DLD1 (cell line): ENCODE measurements at regions not wholly inside any gene's neighbourhood (a gene's known extent, or its start where the extent isn't known, plus 50 kb on each side); places are given as distances from the start of the nearest gene placed in this dataset.
"Not testable (repeated sequence)": the region's sequence is repeated elsewhere in the genome, so short reads cannot be mapped to it uniquely, and the experiment has no call there.

ENCODE experiments used
- in situ Hi-C: cut with HindIII; loops from 2 replicates; pipeline ENCODE4 v1.10.0; 2017; ENCODE audit warnings: low sequenced_read_pairs

DNA sequence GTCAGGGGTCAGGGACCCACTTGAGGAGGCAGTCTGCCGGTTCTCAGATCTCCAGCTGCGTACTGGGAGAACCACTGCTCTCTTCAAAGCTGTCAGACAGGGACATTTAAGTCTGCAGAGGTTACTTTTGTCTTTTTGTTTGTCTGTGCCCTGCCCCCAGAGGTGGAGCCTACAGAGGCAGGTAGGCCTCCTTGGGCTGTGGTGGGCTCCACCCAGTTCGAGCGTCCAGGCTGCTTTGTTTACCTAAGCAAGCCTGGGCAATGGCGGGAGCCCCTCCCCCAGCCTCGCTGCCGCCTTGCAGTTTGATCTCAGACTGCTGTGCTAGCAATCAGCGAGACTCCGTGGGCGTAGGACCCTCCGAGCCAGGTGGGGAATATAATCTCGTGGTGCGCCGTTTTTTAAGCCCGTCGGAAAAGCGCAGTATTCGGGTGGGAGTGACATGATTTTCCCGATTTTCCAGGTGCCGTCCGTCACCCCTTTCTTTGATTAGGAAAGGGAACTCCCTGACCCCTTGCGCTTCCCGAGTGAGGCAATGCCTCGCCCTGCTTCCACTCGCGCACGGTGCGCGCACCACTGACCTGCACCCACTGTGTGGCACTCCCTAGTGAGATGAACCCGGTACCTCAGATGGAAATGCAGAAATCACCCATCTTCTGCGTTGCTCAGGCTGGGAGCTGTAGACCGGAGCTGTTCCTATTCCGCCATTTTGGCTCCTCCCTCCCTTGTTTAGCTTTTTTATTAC lies 268.6 kb upstream of the SATB1 start:
- in situ Hi-C loops: not testable (repeated sequence)

- in situ Hi-C loops: no loop called here
These were observed 262.1 kb upstream of the SATB1 start for GRCh38 chr3:18687286-18687685.

DNA sequence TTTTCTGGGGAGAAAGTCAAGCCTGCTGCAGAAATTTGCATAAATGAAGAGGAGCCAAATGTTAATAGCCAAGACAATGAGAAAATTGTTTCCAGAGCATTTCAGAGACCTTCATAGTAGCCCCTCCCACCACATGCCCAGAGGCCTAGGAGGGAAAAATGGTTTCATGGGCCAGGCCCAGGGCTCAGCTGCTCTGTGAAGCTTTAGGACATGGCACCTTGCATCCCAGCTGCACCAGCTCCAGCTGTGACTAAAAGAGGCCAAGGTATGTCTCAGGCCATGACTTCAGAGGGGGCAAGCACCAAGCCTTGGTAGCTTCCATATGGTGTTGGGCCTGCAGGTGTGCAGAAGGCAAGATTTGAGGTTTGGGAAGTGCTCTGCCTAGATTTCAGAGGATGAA lies 258.8 kb upstream of the SATB1 start:
- in situ Hi-C loops: no loop called here

DNA sequence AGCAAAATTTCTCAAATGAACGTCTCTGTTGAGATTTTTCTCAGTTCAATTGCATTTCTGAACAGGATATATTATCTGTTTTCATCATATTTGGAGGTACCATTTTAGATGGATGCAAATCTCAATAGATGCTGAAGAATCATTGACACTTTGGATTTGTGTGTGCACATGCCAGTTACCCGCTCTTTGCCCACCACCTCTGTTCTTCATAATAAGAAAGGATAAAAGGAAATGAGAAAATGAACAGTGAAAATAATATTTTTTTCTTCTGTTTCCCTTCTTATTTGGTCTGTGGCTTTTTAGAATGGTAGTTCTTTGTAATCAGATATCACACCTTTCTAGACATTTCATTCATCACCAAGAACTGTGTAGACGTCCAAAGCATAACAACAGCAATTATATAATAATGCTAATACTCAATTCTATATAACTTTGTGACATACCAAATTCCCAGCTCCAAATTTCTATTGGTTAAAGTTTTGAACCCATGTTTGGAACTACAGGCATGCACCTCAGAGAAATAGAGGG lies 256.7 kb upstream of the SATB1 start:
- in situ Hi-C loops: no loop called here

- in situ Hi-C loops: no loop called here
These were observed 255.6 kb upstream of the SATB1 start for GRCh38 chr3:18680758-18681157.

DNA sequence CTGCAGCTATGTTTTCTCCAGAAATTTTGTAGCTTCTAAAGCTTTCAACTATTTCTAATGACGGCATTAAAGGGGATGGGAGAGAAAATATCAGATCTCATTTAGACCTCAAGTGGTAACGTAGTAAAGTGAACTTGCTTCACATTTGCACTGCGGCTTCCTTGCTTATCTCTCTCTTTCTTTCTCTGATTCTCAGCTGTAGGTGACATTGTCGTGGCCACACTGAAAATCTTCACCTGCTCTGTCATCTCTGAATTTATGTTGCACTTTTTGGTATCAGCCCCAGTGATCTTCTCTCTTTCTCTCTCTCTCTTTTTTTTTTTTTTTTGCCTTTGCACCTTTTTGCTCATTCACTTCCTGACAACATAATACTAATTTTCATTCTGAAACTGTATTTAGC lies 254.1 kb upstream of the SATB1 start:
- in situ Hi-C loops: no loop called here

GRCh38 chr3:18675197-18675596 lies 250.1 kb upstream of the SATB1 start:
- in situ Hi-C loops: no loop called here

DNA sequence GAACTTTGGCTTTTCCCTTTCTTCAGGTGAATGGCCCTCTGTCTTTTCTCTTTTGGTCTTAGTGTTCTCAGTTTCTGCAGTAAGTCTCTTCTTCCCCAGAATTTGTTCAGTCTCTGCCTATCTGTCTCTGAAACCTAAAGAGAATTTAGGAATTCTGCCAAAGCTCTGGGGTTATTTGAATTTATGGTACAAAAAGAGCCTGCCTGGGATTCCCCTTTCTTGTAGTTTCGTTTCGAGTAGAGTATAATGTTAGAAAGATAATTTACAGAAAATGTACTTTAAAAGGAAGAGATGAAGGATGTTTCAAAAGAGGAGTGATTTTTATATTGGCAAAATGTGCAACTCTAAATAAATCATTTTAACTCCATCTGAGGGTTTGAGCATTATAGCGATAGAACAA lies 247.4 kb upstream of the SATB1 start:
- in situ Hi-C loops: no loop called here

DNA sequence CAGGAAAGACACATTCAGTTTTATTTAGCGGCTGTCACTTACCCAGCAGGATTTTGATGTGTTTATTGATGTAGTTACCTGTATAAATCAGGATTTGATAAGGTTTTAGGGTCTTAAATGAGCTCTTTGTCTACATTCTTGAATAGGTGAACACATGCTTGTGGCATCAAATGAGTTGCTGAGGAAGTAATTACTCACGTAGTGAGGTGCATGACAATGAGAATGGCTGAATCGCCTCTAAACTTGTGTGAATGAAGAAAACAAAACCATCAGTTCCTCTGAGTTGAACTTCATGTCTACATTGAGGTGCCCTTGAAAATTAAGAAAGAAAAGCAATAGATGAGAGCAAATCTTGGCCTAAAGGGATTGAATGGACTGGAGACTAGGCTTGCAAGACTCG lies 245.6 kb upstream of the SATB1 start:
- in situ Hi-C loops: no loop called here

DNA sequence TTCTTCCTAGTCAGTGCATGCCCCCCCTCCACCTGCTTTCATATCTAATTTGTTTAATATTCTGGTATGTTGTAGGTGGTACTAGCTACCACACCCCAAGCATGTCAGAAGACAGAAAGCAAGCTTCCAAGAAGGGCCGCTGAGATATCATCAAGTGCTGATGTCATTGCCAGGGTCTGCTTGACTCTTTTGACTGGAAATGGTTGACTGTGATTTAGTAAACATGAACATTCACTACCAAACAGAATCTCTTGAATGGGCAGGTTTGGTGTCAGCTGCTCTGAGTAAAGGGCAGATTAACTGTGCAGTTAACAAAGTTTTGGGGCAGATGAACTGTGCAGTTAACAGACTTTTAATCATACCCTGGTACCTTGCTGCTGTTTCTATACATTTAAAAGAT lies 244.2 kb upstream of the SATB1 start:
- in situ Hi-C loops: no loop called here

DNA sequence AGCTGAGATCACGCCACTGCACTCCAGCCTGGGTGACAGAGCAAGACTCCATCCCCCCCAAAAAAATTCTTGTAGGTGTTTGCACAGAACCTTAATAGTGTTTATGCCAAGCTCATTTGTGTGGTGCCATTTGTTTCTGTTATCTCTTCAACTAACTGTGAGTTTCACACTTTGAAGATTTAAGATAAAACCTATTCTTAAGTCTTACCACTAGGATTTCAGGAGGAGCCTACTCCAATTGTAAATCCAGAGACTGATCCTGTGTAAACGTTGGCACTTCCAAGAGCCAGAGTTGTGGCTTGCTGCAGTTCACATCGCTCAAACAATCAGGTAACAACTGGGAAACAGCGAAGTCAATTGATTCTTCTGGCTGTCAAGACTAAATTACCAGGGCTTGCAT lies 242.4 kb upstream of the SATB1 start:
- in situ Hi-C loops: no loop called here

DNA sequence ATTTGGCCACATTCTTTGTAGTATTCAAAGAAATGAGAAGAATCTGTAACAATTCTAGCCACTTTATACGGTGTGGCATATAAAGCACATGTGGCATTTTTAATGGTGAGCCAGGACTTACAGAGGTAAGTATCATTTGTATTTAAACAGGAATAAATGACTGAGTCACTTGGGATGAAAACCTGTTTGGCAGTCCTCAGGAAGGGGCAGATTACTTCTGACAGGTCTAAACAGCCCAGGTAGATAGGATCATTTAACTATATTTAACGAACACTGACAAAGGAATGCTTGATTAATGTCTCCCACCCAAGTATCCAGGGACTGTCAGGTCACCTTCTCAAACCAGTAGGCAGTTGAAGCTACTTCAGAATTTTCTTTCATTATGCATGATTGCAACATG lies 241.5 kb upstream of the SATB1 start:
- in situ Hi-C loops: no loop called here

- in situ Hi-C loops: no loop called here
These were observed 234.9 kb upstream of the SATB1 start for GRCh38 chr3:18660059-18660458.

DNA sequence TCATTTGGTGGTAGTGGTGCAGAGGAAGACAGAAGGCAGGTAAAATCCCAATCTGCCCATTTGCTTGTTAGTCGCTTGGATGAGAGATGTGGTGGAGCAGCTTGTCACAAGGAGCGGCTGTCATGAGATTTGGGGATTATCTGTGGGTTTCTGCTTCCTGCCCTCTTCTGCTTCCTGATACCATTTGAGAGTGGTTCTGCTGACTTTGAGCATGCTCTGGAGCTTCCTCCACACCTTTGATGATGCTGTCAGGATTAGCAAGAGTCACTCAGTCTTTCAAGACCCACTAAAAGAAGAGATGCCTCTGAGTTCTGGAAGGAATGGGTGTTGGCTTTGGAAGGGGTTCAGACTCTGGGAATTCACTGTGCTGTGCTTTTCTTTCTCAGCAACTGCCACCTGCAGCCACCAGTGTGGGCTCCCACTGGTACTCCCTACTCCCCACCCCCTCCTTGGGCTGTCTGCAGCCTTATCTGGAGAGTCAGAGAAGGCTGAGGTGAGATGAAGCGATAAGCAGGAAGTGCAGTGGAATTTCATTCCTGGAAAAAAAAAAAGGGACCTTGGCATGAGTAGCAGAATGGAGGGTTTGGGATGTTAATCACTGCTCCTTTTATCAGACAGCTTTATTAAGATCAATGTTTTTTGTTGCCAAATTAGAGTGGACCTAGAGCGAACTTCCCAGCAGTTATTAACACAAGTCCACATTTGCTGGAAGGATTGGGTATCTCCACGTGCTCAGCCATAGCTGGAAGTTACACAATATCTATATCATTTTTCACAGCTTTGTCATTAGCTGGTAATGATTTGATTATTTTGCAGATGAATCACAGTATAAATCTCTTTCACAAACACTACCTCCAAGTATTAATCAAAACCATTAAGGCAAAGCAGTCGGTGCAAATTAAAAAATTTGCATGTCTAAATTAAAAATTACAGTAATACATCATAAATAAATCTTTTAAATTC lies 233.0 kb upstream of the SATB1 start:
- in situ Hi-C loops: no loop called here

- in situ Hi-C loops: no loop called here
These were observed 231.7 kb upstream of the SATB1 start for GRCh38 chr3:18656866-18657265.

GRCh38 chr3:18656410-18656809 lies 231.3 kb upstream of the SATB1 start:
- in situ Hi-C loops: no loop called here

DNA sequence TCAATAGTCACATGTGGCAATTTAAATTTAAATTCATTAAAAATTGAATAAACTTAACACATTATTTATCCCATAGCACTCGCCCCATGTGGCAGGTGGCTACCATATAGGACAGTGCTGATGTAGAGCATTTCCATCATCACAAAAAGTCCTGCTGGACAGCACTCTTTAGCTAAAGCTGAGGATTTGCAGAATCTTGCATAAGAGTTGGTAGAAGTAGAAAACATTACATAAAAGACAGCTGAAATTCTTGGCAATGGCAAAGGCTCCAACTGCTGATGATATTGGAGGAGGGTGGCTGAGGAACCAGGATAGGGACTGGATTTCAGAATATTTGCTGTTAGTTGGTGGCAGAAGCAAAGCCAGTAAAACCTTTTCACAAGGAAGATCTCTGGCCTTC lies 230.7 kb upstream of the SATB1 start:
- in situ Hi-C loops: no loop called here

GRCh38 chr3:18652781-18653180 lies 227.6 kb upstream of the SATB1 start:
- in situ Hi-C loops: no loop called here

- in situ Hi-C loops: no loop called here
These were observed 225.6 kb upstream of the SATB1 start for GRCh38 chr3:18650731-18651130.

DNA sequence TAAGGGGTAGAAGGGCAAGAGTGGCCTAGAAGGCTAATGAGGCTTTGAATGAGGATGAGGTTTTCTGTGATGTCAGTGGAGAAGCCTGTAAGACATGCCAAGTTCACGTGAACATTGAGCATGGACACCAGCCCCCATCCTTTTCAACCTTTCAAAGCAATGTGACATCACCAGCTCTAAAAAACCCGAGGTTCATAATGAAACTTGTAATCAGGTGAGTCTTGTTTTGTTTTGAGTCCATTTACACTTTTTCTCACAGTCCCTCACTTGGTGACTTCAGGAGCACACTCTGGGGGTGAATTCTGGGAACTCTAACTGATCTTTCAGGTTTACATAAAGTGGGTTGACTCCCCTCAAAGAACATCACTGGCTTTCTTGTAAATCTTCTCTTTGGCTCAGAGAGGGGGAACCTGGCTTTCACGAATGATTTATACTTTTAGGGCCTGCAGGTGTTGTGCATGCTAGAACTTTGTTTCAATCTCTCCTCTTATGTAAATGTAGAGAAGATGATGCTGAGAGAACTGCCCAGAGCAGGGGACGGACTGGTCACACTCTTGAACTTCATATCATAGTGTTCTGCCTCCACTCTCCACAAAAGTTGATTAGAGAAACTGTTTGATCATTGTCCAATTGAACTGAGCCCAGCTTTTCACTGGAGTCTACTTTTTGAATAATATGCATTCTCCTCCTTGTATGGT lies 224.7 kb upstream of the SATB1 start:
- in situ Hi-C loops: no loop called here

DNA sequence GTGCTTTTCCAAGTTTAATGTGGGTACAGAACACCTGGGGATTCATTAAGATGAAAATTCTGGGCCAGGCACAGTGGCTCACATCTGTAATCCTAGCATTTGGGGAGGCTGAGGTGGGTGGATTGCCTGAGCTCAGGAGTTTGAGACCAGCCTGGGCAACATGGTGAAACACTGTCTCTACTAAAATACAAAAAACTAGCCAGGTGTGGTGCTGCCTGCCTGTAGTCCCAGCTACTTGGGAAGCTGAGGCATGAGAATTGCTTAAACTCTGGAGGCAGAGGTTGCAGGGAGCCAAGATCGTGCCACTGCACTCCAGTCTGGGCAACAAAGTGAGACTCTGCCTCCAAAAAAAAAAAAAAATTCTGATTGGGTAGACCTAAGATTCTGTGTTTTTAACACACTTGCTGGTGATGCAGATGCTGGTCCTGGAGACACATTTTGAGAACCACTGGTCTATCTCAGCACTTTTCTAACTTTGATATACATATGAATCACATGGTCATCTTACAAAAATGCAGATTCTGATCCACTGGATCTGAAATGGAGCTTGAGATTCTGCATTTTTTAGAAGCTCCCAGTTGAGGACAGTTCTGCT lies 223.8 kb upstream of the SATB1 start:
- in situ Hi-C loops: no loop called here
